ENCODE measurements at regions not wholly inside any gene's neighbourhood (a gene's known extent, or its start where the extent isn't known, plus 50 kb on each side); places are given as distances from the start of the nearest gene placed in this dataset.

DNA sequence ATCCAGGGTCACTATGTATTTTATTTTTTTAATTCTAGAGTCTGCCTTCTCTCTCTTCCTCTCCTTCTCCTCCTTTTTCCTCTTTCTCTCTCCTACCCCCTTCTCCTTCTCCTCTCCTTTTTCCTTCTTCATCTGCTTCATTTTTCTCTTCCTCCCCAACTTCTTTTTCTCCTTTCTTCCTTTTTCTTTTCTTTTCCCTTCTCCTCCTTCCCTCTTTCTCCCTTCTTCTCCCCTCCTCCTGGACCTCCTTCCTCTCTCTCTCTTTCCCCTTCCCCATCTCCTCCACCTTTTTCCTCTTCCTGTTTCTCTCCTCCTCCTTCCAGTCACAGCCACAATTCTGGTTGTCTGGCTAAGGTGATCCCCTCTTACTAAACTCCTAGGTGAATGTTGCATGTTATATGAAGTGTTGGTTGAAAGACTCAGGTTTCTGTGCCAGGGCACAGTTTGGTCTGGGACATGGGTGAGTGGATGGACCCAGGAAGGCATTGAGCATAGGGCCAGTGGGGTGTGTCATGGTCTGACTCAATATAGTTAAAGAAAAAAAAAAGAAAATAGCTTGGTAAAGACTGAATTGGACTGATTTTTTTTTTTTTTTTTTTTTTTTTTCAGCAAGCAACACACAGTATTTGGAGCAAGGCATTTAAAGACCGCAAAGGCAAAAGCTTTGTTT, 266.9 kb downstream of the TGFB2 start:
- no TSS peak for BruUV-seq (replicated peaks)
- DNase-seq (ENCODE audit: low read depth, low spot score) = no peak
- Histone ChIP-seq H3K27ac (ENCODE audit: control insufficient read depth, insufficient read depth) (no peak overlapping the region), H3K4me3 (no peak overlapping the region), H3K4me2 (ENCODE audit: control insufficient read depth, insufficient read depth) (no peak overlapping the region), H3K27me3 (replicated peaks in 1 of 2; ENCODE audit: control insufficient read depth in 2 of 2, insufficient read depth in 2 of 2, low read length in 1 of 2) (no peaks in the 10 kb centered on the region), H3K9me3 (replicated peaks; ENCODE audit: control insufficient read depth, insufficient read depth, low read length) (no peaks in the 10 kb centered on the region), H3K79me2 (ENCODE audit: control insufficient read depth, insufficient read depth, low read length) (no peaks in the 10 kb centered on the region), H2AFZ (ENCODE audit: control insufficient read depth, low read depth, low read length) (no peak overlapping the region), H3K9ac (ENCODE audit: control insufficient read depth, insufficient read depth, low read length) (no peak overlapping the region), H4K20me1 (ENCODE audit: control insufficient read depth, insufficient read depth) (no peaks in the 10 kb centered on the region), H3K4me1 (ENCODE audit: control insufficient read depth, insufficient read depth, low read length) (no peaks in the 10 kb centered on the region), H3K36me3 (ENCODE audit: control insufficient read depth in 2 of 2, insufficient read depth in 2 of 2, low read length in 1 of 2) (no peaks in the 10 kb centered on the region)
- in situ Hi-C loops (cut with MboI) (no loop called here), intact Hi-C loops (cut with micrococcal nuclease; ENCODE audit: unreplicated experiment) (no loop called here)
- TF ChIP-seq, protein P1, sequence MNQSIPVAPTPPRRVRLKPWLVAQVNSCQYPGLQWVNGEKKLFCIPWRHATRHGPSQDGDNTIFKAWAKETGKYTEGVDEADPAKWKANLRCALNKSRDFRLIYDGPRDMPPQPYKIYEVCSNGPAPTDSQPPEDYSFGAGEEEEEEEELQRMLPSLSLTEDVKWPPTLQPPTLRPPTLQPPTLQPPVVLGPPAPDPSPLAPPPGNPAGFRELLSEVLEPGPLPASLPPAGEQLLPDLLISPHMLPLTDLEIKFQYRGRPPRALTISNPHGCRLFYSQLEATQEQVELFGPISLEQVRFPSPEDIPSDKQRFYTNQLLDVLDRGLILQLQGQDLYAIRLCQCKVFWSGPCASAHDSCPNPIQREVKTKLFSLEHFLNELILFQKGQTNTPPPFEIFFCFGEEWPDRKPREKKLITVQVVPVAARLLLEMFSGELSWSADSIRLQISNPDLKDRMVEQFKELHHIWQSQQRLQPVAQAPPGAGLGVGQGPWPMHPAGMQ (IDR thresholded peaks at IDR 0.05; ENCODE audit: borderline replicate concordance) = 0 out of 2 replicates have a peak, but pooled peaks have one; percentile 20
- no peak for TF ChIP-seq EGR1 (IDR thresholded peaks at IDR 0.05; ENCODE audit: borderline replicate concordance in 1 of 2, low read depth in 2 of 2, low read length in 2 of 2)
- POLR2A ChIA-PET = no interaction called here
- CTCF ChIA-PET = no interaction called here
- SMC1A ChIA-PET (ENCODE audit: uncharacterized antibody, unreplicated experiment) = no interaction called here
- no peak for ATAC-seq
- RAD21 ChIA-PET (ENCODE audit: unreplicated experiment) = interaction anchor here (0.6 kb wide), 1 partner anchor 168 kb away, joined by 5 read pairs; no protein-coding TSS in a partner anchor
- no peak for FAIRE-seq
- no CpG with 5 or more reads among the region's 1 CpG for WGBS (ENCODE audit: insufficient coverage, insufficient replicate concordance, low lambda C conversion rate, missing lambda C conversion rate)

GRCh38 chr1:218613105-218613504, 268.0 kb downstream of the TGFB2 start:
- H3K27me3 ChIP-seq (replicated peaks in 1 of 2; ENCODE audit: control insufficient read depth in 2 of 2, insufficient read depth in 2 of 2, low read length in 1 of 2) = no peaks in the 10 kb centered on the region
- H3K9ac ChIP-seq (ENCODE audit: control insufficient read depth, insufficient read depth, low read length) = no peak overlapping the region
- ATAC-seq (no peak), DNase-seq (ENCODE audit: low read depth, low spot score) (no peak), FAIRE-seq (no peak)
- ChIA-PET CTCF (no interaction called here), SMC1A (ENCODE audit: uncharacterized antibody, unreplicated experiment) (no interaction called here), RAD21 (ENCODE audit: unreplicated experiment) (no interaction called here), POLR2A (no interaction called here)
- H3K4me3 ChIP-seq = no peak overlapping the region
- no peak overlapping the region for H3K4me2 ChIP-seq (ENCODE audit: control insufficient read depth, insufficient read depth)
- intact Hi-C loops (cut with micrococcal nuclease; ENCODE audit: unreplicated experiment) = no loop called here
- H3K79me2 ChIP-seq (ENCODE audit: control insufficient read depth, insufficient read depth, low read length) = no peaks in the 10 kb centered on the region
- no peaks in the 10 kb centered on the region for H4K20me1 ChIP-seq (ENCODE audit: control insufficient read depth, insufficient read depth)
- in situ Hi-C loops (cut with MboI) = no loop called here
- H3K36me3 ChIP-seq (ENCODE audit: control insufficient read depth in 2 of 2, insufficient read depth in 2 of 2, low read length in 1 of 2) = no peaks in the 10 kb centered on the region
- no TSS peak for BruUV-seq (replicated peaks)
- H3K9me3 ChIP-seq (replicated peaks; ENCODE audit: control insufficient read depth, insufficient read depth, low read length) = no peaks in the 10 kb centered on the region
- H3K27ac ChIP-seq (ENCODE audit: control insufficient read depth, insufficient read depth) = no peak overlapping the region
- H3K4me1 ChIP-seq (ENCODE audit: control insufficient read depth, insufficient read depth, low read length) = no peaks in the 10 kb centered on the region
- 8% methylated on average over 2 of the region's 2 CpGs for WGBS (ENCODE audit: insufficient coverage, insufficient replicate concordance, low lambda C conversion rate, missing lambda C conversion rate)
- H2AFZ ChIP-seq (ENCODE audit: control insufficient read depth, low read depth, low read length) = no peak overlapping the region
- TF ChIP-seq LARP7 (IDR thresholded peaks at IDR 0.05) = no peak
- no peak for TF ChIP-seq FOXM1 (IDR thresholded peaks at IDR 0.05; ENCODE audit: low read depth, low read length)
- no peak for TF ChIP-seq ZSCAN29 (IDR thresholded peaks at IDR 0.05)
- no peak for TF ChIP-seq ZNF24 (IDR thresholded peaks at IDR 0.05)
- TF ChIP-seq NKRF (conservative IDR thresholded peaks at IDR 0.05) = no peak
- TF ChIP-seq REST (IDR thresholded peaks at IDR 0.05; ENCODE audit: low read depth, low read length) = no peak
- TF ChIP-seq TCF12 (IDR thresholded peaks at IDR 0.05; ENCODE audit: low read depth, low read length) = no peak
- TF ChIP-seq FOXK2 (IDR thresholded peaks at IDR 0.05) = no peak
- no peak for TF ChIP-seq NFYA (IDR thresholded peaks at IDR 0.05; ENCODE audit: borderline replicate concordance, low read depth, low read length)

Data from GM12878 (cell line).